ENCODE measurements at regions not wholly inside any gene's neighbourhood (a gene's known extent, or its start where the extent isn't known, plus 50 kb on each side); places are given as distances from the start of the nearest gene placed in this dataset.

- TF ChIP-seq ZUFSP (CRISPR knock-in tag; IDR thresholded peaks at IDR 0.05; ENCODE audit: borderline replicate concordance) (no peak), ZBTB8A (CRISPR knock-in tag; IDR thresholded peaks at IDR 0.05; ENCODE audit: borderline replicate concordance, low read depth) (no peak), SP2 (CRISPR knock-in tag; IDR thresholded peaks at IDR 0.05) (no peak), ZNF138 (CRISPR knock-in tag; IDR thresholded peaks at IDR 0.05; ENCODE audit: low read depth) (no peak), NFYC (CRISPR knock-in tag; IDR thresholded peaks at IDR 0.05) (no peak), ZNF83 (CRISPR knock-in tag; IDR thresholded peaks at IDR 0.05; ENCODE audit: borderline replicate concordance) (no peak), ZSCAN20 (CRISPR knock-in tag; IDR thresholded peaks at IDR 0.05; ENCODE audit: borderline replicate concordance) (no peak)
Observed at GRCh38 chr13:61727767-61728166, 312.1 kb upstream of the PCDH20 start (continued).

GRCh38 chr13:61725806-61726205 is 310.2 kb upstream of the PCDH20 start:
- TF ChIP-seq ZNF121 (CRISPR knock-in tag; IDR thresholded peaks at IDR 0.05) (no peak), HOXA5 (CRISPR knock-in tag; IDR thresholded peaks at IDR 0.05) (no peak), LBX2 (CRISPR knock-in tag; IDR thresholded peaks at IDR 0.05; ENCODE audit: borderline replicate concordance) (no peak), SMAD1 (CRISPR knock-in tag; IDR thresholded peaks at IDR 0.05; ENCODE audit: borderline replicate concordance, low read depth) (no peak), EED (CRISPR knock-in tag; IDR thresholded peaks at IDR 0.05) (no peak), CSRNP1 (CRISPR knock-in tag; IDR thresholded peaks at IDR 0.05) (no peak), REXO4 (CRISPR knock-in tag; IDR thresholded peaks at IDR 0.05; ENCODE audit: borderline replicate concordance) (no peak)
- in situ Hi-C loops (cut with HindIII; ENCODE audit: extremely low pct_ligation_motif_present, low pct_unique_long_range_greater_than_20kb) = no loop called here
- no peak for DNase-seq (ENCODE audit: low spot score)

More at GRCh38 chr13:61725806-61726205, 310.2 kb upstream of the PCDH20 start:
- no TSS peak for BruUV-seq (replicated peaks)
- intact Hi-C loops (cut with micrococcal nuclease; ENCODE audit: unreplicated experiment) = no loop called here
- Histone ChIP-seq H3K4me3 (replicated peaks in 1 of 3; ENCODE audit: insufficient read depth in 1 of 3, low read depth in 2 of 3, low read length in 3 of 3) (no peak overlapping the region), H3K9ac (ENCODE audit: insufficient read depth, low read depth, low read length) (no peak overlapping the region), H3K4me2 (ENCODE audit: low read depth, low read length) (no peak overlapping the region), H2AFZ (ENCODE audit: low read length) (no peak overlapping the region), H3K27me3 (ENCODE audit: control insufficient read depth in 1 of 2, insufficient read depth in 2 of 2, low read length in 2 of 2) (no peaks in the 10 kb centered on the region), H4K20me1 (ENCODE audit: insufficient read depth, low read length) (no peaks in the 10 kb centered on the region), H3K4me1 (ENCODE audit: insufficient read depth, low read length) (no peaks in the 10 kb centered on the region), H3K36me3 (replicated peaks in 1 of 2; ENCODE audit: control insufficient read depth in 1 of 2, insufficient read depth in 2 of 2, low read length in 2 of 2) (no peaks in the 10 kb centered on the region), H3K9me3 (ENCODE audit: low read length) (no peaks in the 10 kb centered on the region), H3K79me2 (ENCODE audit: insufficient read depth, low read length) (no peaks in the 10 kb centered on the region), H3K27ac (ENCODE audit: extremely low read length, insufficient read depth, low read length) (no peak overlapping the region)
- ChIA-PET CTCF (ENCODE audit: low intra/inter-chr PET ratio, low total read pairs) (no interaction called here), POLR2A (no interaction called here)
- ATAC-seq = no peak
- FAIRE-seq = no peak
